UCSD-AML1 (cell line): ENCODE measurements at regions not wholly inside any gene's neighbourhood (a gene's known extent, or its start where the extent isn't known, plus 50 kb on each side); places are given as distances from the start of the nearest gene placed in this dataset.

Source experiments
- DNase-seq: peaks from one replicate; lab custom pipeline; 2025; ENCODE audit not compliant: unreplicated experiment; lab: John Stamatoyannopoulos, UW

- no peak for DNase-seq
Observed at GRCh38 chr6:82017288-82017687, 230.3 kb downstream of the IBTK start.

GRCh38 chr6:82015526-82015925 is 232.0 kb downstream of the IBTK start:
- no peak for DNase-seq

GRCh38 chr6:82015043-82015442 is 232.5 kb downstream of the IBTK start:
- no peak for DNase-seq

- DNase-seq = no peak
Observed at GRCh38 chr6:82013561-82014530, 233.7 kb downstream of the IBTK start.

- peak; percentile 17 for DNase-seq
Observed at GRCh38 chr6:82006027-82006738, 241.4 kb downstream of the IBTK start.

GRCh38 chr6:82000551-82000950 is 247.0 kb downstream of the IBTK start:
- DNase-seq = no peak

- DNase-seq = no peak
Observed at GRCh38 chr6:81999826-82000225, 247.3 kb upstream of the TENT5A start.

GRCh38 chr6:81999270-81999669 is 246.8 kb upstream of the TENT5A start:
- DNase-seq = no peak

GRCh38 chr6:81998432-81998831 is 246.0 kb upstream of the TENT5A start:
- DNase-seq = no peak

- no peak for DNase-seq
Observed at GRCh38 chr6:81997090-81997926, 244.8 kb upstream of the TENT5A start.

GRCh38 chr6:81996414-81996813 is 243.9 kb upstream of the TENT5A start:
- DNase-seq = no peak

GRCh38 chr6:81995548-81996289 is 243.2 kb upstream of the TENT5A start:
- DNase-seq = no peak

GRCh38 chr6:81988871-81989270 is 236.4 kb upstream of the TENT5A start:
- no peak for DNase-seq

GRCh38 chr6:81988446-81988845 is 236.0 kb upstream of the TENT5A start:
- no peak for DNase-seq

GRCh38 chr6:81987293-81987692 is 234.8 kb upstream of the TENT5A start:
- DNase-seq = no peak

GRCh38 chr6:81985191-81985590 is 232.7 kb upstream of the TENT5A start:
- DNase-seq = no peak

GRCh38 chr6:81984599-81984998 is 232.1 kb upstream of the TENT5A start:
- no peak for DNase-seq

GRCh38 chr6:81981812-81982211 is 229.3 kb upstream of the TENT5A start:
- no peak for DNase-seq

- DNase-seq = no peak
Observed at GRCh38 chr6:81979767-81980166, 227.3 kb upstream of the TENT5A start.

- no peak for DNase-seq
Observed at GRCh38 chr6:81979329-81979728, 226.8 kb upstream of the TENT5A start.

- DNase-seq = no peak
Observed at GRCh38 chr6:81978230-81978629, 225.7 kb upstream of the TENT5A start.
